ENCODE measurements at regions not wholly inside any gene's neighbourhood (a gene's known extent, or its start where the extent isn't known, plus 50 kb on each side); places are given as distances from the start of the nearest gene placed in this dataset.

DNA sequence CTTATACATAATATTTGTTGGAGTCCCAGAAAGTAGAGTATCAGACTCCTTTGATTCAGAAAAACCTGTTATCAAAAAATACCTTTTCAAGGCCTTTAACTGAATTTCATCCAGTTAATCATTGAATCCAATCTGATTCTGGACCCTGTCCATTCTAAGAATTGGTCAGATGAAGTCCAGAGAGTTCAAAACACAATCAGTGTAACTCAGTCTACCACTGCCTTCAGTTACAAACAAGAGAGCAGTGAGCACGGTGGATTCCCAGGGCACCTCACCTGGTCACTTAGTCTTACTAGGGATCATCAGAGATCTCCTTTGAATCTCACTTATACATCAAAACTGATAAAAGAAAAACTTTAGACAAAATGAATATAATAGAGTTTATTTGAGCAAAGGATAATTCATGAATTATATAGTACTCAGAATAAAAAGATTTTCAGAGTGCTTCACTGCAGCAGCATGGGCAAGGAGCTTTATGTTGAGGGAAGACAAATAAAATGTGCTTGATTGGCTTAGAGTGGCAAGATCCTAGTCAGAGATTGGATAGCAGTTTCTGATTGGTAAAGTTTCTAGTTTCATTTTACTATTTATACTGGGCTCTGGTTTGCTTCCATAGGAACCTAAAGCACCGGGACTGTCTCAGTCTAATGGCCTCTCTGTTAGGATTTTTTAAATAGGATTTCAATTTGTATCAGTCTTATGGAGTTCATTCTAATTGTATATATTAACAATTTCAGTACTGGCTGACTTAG lies 474.9 kb upstream of the GOLIM4 start:
- no peak for FAIRE-seq

DNA sequence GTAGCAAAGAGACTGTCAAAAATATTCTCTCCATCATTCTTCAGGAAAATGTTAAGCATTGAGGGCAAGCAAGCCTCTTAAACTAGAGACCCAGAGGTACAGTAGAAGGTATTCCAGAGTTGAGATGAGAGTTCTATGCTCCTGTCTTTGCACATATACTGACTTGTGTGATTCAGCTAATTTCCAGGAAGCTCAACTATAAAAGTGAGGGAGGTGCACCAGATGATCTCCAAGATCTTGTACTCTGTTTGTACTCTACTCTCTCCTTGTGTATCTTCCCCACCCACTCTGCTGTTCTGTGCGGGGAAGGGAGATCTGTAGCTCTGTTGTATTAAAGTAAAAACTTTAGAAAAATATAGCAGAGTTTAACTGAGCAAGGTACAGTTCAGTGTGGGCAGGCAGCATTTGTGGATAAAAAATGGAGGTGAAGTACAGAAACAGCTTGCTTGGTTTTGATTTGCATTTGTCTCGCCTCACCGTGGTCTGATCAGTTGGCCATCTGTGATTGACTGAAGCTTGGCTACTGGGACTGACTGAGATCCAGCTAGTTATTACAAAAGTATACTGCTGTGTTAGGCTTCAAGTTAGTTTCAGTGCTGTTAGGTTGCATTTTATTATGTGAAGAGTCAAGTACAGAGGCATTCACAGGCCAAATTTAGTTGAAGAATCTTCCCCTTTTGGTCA lies 463.1 kb upstream of the GOLIM4 start:
- FAIRE-seq: no peak

DNA sequence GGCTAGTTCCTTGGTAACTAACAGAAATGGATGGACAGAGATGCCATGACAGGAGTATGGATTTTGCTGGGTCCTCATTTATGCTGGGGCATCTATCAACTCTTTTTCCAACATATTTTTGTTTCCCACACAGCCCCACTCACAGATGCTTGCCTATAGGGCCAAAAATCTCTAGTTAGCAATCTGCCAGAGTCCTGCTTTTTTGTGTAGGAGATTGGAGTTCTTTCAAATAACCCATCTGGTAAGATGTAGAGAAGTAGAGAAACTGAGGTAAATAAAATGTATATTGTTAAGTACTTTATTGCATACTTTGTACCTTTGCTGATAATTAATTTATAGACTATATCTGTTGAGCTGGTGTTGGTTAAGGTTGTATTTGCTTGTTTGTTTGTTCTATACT lies 456.5 kb upstream of the GOLIM4 start:
- FAIRE-seq: no peak

GRCh38 chr3:168548719-168549118 lies 453.0 kb upstream of the GOLIM4 start:
- no peak for FAIRE-seq

DNA sequence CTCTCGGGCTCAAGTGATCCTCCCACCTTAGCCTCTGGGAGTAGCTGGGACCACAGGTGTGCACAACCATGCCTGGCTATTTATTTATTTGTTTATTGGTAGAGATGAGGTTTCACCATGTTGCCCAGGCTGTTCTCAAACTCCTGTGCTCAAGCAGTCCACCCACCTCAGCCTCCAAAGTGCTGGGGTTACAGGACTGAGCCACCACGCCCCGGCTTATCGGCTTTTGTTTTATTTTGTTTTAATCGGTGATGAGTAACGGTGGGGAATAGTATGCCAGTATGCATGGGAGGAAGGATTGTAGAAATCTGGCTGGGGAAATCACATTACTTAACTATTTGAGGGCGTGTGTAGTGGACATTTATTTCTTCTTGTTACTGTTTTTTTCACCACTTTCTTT lies 451.0 kb upstream of the GOLIM4 start:
- FAIRE-seq: no peak

GRCh38 chr3:168545591-168545990 lies 449.9 kb upstream of the GOLIM4 start:
- no peak for FAIRE-seq

DNA sequence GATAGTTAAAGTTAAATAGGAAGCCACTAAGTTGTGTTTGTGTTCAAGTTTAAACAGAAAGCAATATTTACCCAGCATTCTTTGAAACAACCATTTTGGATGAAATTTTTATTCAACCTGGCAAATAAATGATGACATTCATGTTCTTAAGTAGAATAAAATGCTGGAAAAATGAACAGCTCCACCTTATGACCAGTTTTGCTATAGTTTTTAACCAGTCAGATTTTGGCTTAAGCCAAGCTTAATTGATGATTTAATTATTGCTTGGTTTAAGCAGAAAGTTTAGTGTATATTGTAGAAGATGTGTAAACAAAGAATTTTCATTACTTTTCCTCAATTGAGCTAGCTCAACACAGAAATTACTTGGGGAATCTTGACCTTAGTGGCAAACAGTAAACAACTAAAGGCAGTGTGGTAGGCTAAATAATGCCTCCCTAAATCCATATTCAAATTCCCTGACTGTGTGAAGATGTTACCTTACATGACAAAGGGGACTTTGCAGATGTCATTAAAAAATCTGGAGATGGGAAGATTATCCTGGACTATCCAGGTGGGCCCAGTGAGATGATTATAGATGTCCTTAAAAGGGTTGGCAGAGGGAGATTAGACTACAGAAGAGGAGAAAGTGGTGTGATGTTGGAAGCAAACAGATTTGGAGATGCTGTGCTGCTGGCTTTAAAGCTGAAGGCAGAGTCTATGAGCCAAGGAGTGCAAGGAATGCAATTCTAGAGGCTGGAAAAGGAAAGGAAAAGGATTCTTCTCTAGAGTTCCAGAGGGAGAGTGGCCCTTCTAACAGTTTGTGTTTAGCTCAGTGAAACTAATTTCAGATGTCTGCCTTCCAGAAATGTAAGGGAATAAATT lies 448.6 kb upstream of the GOLIM4 start:
- FAIRE-seq: no peak

DNA sequence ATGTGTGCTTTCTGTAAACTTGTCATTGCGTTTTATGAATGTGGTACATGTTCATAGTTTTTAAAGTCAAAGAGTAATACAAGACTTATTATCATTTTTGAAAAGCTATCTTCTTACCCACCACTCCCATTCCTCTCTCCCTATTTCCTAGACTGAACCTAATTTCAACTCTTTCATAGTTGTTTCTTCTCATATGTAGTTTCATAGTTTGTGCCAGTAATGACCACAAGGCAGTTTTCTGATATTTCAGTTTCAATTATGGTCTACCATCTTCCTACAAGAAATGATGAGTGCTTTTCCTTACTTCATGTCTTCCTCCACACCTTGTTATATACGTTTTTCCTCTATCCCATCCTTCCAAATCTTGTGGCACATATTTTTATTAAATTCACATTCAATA lies 445.0 kb upstream of the GOLIM4 start:
- FAIRE-seq: no peak

GRCh38 chr3:168539909-168540308 lies 444.2 kb upstream of the GOLIM4 start:
- FAIRE-seq: no peak

DNA sequence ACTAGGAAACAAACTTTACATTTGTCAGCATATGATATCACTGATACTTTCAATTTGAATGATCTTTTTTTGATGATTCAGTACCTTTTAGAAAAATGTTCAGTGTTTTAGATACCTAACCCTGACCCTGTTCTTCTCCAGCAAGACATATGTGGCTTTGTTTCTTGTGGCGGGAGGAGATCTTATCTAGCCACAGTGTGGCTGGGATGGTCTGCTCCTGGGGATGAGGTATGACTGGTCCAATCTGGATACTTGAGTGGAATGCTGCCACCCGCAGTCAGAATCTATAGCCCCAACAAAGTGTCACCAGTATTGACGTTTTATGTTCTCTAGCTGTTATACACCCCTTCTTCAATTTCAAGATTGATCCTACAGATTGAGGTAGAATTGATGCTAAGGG lies 439.0 kb upstream of the GOLIM4 start:
- FAIRE-seq: no peak

DNA sequence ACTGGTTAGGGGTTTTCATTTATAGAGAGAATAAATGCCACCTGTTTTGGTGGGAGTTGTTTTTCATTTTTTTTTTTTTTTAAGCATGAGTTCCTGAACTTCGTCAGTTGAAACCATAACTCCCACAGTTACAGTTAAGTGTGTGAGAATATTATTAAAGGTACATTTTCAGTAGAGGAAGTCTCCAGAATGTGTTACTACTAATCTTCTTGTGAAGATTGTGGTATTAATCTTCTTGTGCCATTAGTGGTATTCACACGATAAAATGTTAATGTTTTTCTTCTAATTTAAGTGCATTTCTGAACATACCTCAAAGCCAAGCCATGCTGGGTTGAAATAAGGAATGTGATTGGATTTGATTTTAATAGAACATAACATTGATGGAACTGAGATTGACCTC lies 437.9 kb upstream of the GOLIM4 start:
- no peak for FAIRE-seq

DNA sequence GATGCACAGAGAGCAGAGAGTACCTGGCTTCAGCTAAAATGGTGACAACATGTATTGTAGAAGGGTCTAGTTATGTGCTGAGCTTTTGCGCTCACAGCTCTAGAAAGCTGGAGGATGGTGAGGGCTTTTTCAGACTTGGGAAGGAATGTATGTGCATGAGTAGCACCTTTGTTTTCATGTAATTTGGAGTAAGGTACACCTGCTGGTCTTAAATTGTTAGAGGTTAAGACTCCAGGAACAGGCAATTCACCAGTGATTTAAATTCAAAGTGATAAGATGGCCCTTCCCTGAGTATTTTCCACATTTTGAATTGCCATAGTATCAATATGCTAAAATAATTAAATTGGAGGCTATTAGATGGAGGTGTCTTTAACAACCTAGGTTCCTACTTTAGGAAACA lies 436.4 kb upstream of the GOLIM4 start:
- no peak for FAIRE-seq

DNA sequence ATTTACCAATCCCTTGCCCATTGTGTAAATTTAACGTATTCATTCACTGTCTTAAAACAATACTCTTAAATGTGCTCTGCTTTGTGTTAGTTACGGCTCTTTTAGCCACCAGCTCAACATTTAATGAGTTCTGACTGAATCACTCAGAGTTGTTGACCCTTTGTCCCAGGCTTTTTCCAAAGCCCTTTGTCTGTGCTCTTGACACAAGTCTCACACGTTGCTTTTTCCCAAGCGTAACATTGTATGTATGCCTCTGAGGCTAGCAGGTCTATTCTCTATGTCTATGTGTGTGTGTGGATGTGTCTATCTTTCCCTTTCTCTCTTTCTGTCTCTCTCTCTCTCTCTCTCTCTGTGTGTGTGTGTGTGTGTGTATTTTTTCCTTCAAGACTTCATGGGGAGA lies 435.4 kb upstream of the GOLIM4 start:
- no peak for FAIRE-seq

DNA sequence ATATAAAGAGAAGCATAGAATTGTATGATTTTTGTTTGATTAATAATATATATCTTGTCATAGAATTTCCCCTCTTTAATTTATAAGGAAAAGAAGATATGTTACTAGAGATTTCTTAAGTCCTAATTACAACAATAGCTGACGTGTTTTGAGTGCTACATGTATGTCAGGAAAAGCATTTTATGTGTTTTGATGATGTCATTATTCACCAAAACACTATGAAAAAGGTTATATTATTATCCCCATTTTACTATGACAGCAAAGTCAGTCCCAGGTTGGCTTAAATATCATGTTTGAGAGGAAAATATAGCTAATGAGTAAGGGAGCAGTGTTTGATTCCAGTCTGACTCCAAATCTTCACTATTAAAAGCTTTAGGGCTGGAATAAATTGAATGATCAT lies 428.4 kb upstream of the GOLIM4 start:
- no peak for FAIRE-seq

GRCh38 chr3:168517249-168518071 lies 421.7 kb upstream of the GOLIM4 start:
- FAIRE-seq: no peak

DNA sequence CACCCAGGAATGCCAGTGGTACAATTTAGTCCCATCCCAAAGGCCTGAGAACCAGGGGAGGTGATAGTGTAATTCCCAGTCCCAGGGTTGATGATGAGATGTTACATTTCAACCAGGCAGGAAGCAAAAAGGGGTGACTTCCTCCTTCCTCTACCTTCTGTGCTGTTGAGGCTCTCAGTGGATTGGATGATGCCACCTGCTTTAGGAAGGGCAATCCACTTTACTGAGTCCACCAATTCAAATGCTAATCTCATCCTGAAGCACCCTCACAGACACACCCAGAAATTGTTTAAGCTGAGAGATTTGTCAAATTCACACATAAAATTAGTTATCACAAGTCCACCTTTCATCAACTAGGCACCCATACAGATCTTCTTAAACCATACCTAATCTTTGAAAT lies 418.5 kb upstream of the GOLIM4 start:
- FAIRE-seq: no peak

GRCh38 chr3:168512802-168513201 lies 417.1 kb upstream of the GOLIM4 start:
- FAIRE-seq: no peak

DNA sequence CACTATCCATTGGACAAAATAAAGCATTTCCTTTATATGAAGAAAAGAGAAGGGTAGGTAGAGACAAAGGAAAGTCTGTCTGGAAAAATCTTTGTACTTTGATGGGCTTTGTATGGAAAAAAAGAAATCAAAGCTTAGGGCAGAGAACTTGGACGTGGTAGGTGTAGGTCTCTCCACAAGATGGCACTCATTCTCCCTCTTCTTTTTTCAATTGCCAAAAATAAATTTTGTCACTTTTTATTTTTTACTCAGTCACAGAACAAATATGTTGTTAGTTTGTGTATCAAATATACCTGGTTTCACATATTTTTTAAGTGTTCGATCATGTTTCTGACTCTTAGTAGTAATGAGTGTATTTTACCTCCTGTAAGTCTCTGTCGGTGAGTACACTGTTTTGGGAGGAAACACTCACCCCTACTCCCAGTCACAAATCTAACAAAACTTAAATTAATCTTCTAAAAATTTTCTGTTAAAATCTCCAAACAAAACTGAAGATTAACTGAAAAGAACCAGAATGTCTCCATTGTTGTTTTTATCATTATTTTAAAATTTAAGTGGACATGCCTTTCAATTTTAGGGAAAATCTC lies 415.8 kb upstream of the GOLIM4 start:
- peak; percentile 61 for FAIRE-seq

- no peak for FAIRE-seq
These were observed 410.9 kb upstream of the GOLIM4 start for GRCh38 chr3:168506589-168506988.

GRCh38 chr3:168501570-168501969 lies 405.8 kb upstream of the GOLIM4 start:
- FAIRE-seq: no peak

DNA sequence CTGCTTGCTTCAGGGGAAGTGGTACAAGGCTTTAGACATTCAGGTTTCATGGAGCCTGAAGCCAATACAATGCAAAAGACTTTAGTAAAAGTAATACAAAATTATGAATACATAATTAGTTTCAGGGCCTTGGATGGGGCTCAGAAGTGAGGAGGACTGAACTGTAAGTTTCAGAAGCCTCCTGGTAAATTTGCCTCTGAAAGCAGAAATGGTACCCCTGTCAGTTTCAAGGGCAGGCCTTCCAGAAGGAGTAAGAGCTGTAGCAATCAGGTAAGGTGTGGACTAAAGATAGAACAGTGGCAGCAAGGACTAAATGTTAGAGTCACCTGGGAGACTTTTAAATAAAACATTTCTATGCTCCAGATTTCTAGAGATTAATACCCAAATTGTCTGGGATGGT lies 402.5 kb upstream of the GOLIM4 start:
- no peak for FAIRE-seq

- FAIRE-seq: no peak
These were observed 402.0 kb upstream of the GOLIM4 start for GRCh38 chr3:168497741-168498140.

DNA sequence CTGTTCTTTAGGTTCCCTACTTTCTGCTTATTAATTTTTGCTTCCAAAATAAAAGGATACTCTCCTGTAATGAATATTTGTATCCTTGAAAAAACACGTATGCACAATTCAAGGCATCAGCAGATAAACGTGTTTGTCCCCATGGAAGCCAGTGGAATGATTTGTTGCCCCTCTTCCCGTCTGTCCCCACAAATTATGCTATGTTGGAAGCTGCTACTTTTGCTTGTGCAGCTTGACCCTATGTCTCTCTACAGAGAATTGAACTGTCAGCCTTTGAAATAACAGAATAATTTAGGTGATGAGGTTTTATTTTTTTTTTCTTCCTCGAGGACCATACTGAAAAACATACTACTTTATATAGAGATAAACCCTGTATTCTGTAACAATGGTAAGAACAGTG lies 401.5 kb upstream of the GOLIM4 start:
- FAIRE-seq: no peak

Measured in A204.1 (cell line).